GM18873 (cell line): ENCODE measurements at regions not wholly inside any gene's neighbourhood (a gene's known extent, or its start where the extent isn't known, plus 50 kb on each side); places are given as distances from the start of the nearest gene placed in this dataset.
"Not testable (repeated sequence)": the region's sequence is repeated elsewhere in the genome, so short reads cannot be mapped to it uniquely, and the experiment has no call there.

ENCODE experiments used
- ATAC-seq: cut with Tn5 transposase; IDR thresholded peaks from one replicate; pipeline ENCODE4 v1.9.1; 2021; ENCODE audit warnings: mild to moderate bottlenecking, moderate library complexity, moderate number of reproducible peaks; ENCODE audit not compliant: unreplicated experiment, low FRiP score

GRCh38 chr14:98906123-98906995, 365.6 kb downstream of the BCL11B start:
- no peak for ATAC-seq

- ATAC-seq, result no peak
Measured at GRCh38 chr14:98907271-98907670, 364.7 kb downstream of the BCL11B start.

GRCh38 chr14:98908050-98908449, 363.9 kb downstream of the BCL11B start:
- no peak for ATAC-seq

GRCh38 chr14:98909251-98909944, 362.6 kb downstream of the BCL11B start:
- no peak for ATAC-seq

GRCh38 chr14:98910061-98910460, 361.9 kb downstream of the BCL11B start:
- ATAC-seq, result no peak

- ATAC-seq, result no peak
Measured at GRCh38 chr14:98912655-98913054, 359.3 kb downstream of the BCL11B start.

- no peak for ATAC-seq
Measured at GRCh38 chr14:98913967-98914650, 357.9 kb downstream of the BCL11B start.

GRCh38 chr14:98914942-98915341, 357.1 kb downstream of the BCL11B start:
- ATAC-seq, result no peak

- no peak for ATAC-seq
Measured at GRCh38 chr14:98915625-98916024, 356.4 kb downstream of the BCL11B start.

GRCh38 chr14:98916036-98916435, 356.0 kb downstream of the BCL11B start:
- ATAC-seq, result no peak

- no peak for ATAC-seq
Measured at GRCh38 chr14:98916476-98916875, 355.5 kb downstream of the BCL11B start.

- ATAC-seq, result no peak
Measured at GRCh38 chr14:98919434-98919833, 352.6 kb downstream of the BCL11B start.

GRCh38 chr14:98921306-98921705, 350.7 kb downstream of the BCL11B start:
- ATAC-seq, result not testable (repeated sequence)

GRCh38 chr14:98923596-98923995, 348.4 kb downstream of the BCL11B start:
- no peak for ATAC-seq

GRCh38 chr14:98924046-98924445, 348.0 kb downstream of the BCL11B start:
- no peak for ATAC-seq

GRCh38 chr14:98925354-98926040, 346.5 kb downstream of the BCL11B start:
- ATAC-seq, result no peak

- no peak for ATAC-seq
Measured at GRCh38 chr14:98926146-98926545, 345.9 kb downstream of the BCL11B start.

GRCh38 chr14:98926801-98927200, 345.2 kb downstream of the BCL11B start:
- ATAC-seq, result no peak

- no peak for ATAC-seq
Measured at GRCh38 chr14:98927986-98928385, 344.0 kb downstream of the BCL11B start.

- no peak for ATAC-seq
Measured at GRCh38 chr14:98928418-98928817, 343.6 kb downstream of the BCL11B start.

- no peak for ATAC-seq
Measured at GRCh38 chr14:98931126-98931525, 340.9 kb downstream of the BCL11B start.
